Vagina (tissue), 2 donors: ENCODE measurements at regions not wholly inside any gene's neighbourhood (a gene's known extent, or its start where the extent isn't known, plus 50 kb on each side); places are given as distances from the start of the nearest gene placed in this dataset.

Experiments used
- POLR2A ChIP-seq, 2 donors: fragments of 450-650 bp; IDR thresholded peaks; one replicate each; pipeline ENCODE4 v1.6.1; 2017; ENCODE audit warnings: antibody characterized with exemption in 2 of 2, mild to moderate bottlenecking in 2 of 2, moderate library complexity in 2 of 2
- TF ChIP-seq, protein P1 (sequence below), 3 experiments: fragments of 450-650 bp in 2 of 3; fragments of 200-600 bp in 1 of 3; sonication (generic) in 1 of 3; IDR thresholded peaks; one replicate each; pipeline ENCODE4 v1.5.1; 2017 to 2019; ENCODE audit warnings: antibody characterized with exemption in 3 of 3, mild to moderate bottlenecking in 2 of 3, moderate library complexity in 2 of 3

DNA sequence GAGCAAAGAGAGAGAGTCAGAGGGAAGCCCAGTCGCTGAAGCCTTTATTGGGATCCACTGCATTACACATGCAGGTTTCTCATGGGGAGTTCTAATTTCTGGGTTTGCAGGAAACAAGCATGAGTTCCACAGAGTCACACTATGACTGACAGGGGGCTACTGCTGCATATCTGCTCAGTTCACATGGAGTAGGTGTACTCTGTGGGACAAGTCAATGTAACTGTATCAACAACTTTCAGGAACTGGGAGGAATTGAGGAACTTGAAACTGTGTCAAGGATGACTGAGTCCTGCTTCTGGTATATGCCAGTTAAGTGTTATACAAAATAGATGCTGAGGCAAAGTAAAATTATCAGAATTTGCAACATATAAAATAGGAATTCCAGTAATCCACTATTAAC, 110.8 kb downstream of the NPAP1 start:
- TF ChIP-seq, protein P1, sequence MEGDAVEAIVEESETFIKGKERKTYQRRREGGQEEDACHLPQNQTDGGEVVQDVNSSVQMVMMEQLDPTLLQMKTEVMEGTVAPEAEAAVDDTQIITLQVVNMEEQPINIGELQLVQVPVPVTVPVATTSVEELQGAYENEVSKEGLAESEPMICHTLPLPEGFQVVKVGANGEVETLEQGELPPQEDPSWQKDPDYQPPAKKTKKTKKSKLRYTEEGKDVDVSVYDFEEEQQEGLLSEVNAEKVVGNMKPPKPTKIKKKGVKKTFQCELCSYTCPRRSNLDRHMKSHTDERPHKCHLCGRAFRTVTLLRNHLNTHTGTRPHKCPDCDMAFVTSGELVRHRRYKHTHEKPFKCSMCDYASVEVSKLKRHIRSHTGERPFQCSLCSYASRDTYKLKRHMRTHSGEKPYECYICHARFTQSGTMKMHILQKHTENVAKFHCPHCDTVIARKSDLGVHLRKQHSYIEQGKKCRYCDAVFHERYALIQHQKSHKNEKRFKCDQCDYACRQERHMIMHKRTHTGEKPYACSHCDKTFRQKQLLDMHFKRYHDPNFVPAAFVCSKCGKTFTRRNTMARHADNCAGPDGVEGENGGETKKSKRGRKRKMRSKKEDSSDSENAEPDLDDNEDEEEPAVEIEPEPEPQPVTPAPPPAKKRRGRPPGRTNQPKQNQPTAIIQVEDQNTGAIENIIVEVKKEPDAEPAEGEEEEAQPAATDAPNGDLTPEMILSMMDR (IDR thresholded peaks at IDR 0.05) = no peak
- no peak for TF ChIP-seq POLR2A (IDR thresholded peaks at IDR 0.05)
